Neuronal stem cell (in vitro differentiated cells): ENCODE measurements at regions not wholly inside any gene's neighbourhood (a gene's known extent, or its start where the extent isn't known, plus 50 kb on each side); places are given as distances from the start of the nearest gene placed in this dataset.
"Not testable (repeated sequence)": the region's sequence is repeated elsewhere in the genome, so short reads cannot be mapped to it uniquely, and the experiment has no call there.

Experiments used
- DNase-seq: peaks from one replicate; pipeline ENCODE4 v3.0.0-alpha.2; 2013; ENCODE audit warnings: low spot score
- H2AFZ ChIP-seq: one replicate; pipeline ENCODE4 v1.6.1; 2013; ENCODE audit warnings: mild to moderate bottlenecking, low read length, inconsistent platforms
- H2AK5ac ChIP-seq: 2 replicates; pipeline ENCODE4 v1.6.1; 2013; ENCODE audit warnings: low read depth, mild to moderate bottlenecking, inconsistent platforms, low read length, moderate library complexity, mixed read lengths
- H2BK120ac ChIP-seq: 2 replicates; pipeline ENCODE4 v1.6.1; 2013; ENCODE audit warnings: low read depth, mild to moderate bottlenecking, inconsistent platforms, low read length, moderate library complexity, mixed read lengths
- H2BK12ac ChIP-seq: one replicate; pipeline ENCODE4 v1.6.1; 2013; ENCODE audit warnings: low read length, inconsistent platforms
- H2BK15ac ChIP-seq: 2 replicates; pipeline ENCODE4 v1.6.1; 2013; ENCODE audit warnings: mild to moderate bottlenecking, low read length, inconsistent platforms, mixed read lengths
- H2BK5ac ChIP-seq: one replicate; pipeline ENCODE4 v1.6.1; 2013; ENCODE audit warnings: inconsistent platforms, mild to moderate bottlenecking, low read length, moderate library complexity
- H3K14ac ChIP-seq: one replicate; pipeline ENCODE4 v1.6.1; 2013; ENCODE audit warnings: low read length, inconsistent platforms
- H3K18ac ChIP-seq: 2 replicates; pipeline ENCODE4 v1.6.1; 2013; ENCODE audit warnings: low read length, inconsistent platforms
- H3K23ac ChIP-seq: 2 replicates; pipeline ENCODE4 v1.6.1; 2013; ENCODE audit warnings: low read depth, mild to moderate bottlenecking, mixed read lengths, low read length, inconsistent platforms; ENCODE audit not compliant: poor library complexity
- H3K27ac ChIP-seq: replicated peaks from 3 replicates; pipeline ENCODE4 v1.5.1; 2013; ENCODE audit warnings: low read length, inconsistent platforms
- H3K27me3 ChIP-seq, 3 experiments: 2 replicates each; pipeline ENCODE4 v1.6.1; 2013; ENCODE audit warnings: low read length in 3 of 3, mild to moderate bottlenecking in 2 of 3, inconsistent platforms in 1 of 3, low read depth in 1 of 3, mixed read lengths in 1 of 3, moderate library complexity in 1 of 3; ENCODE audit not compliant: control insufficient read depth in 3 of 3, insufficient read depth in 3 of 3
- H3K36me3 ChIP-seq, 2 donors: replicated peaks in 1 of 2; 2 replicates each; pipeline ENCODE4 v1.6.1; 2013; ENCODE audit warnings: low read length in 2 of 2; ENCODE audit not compliant: control insufficient read depth in 2 of 2, insufficient read depth in 2 of 2
- H3K4ac ChIP-seq: 2 replicates; pipeline ENCODE4 v1.6.1; 2013; ENCODE audit warnings: inconsistent platforms, mild to moderate bottlenecking, low read length, moderate library complexity
- H3K4me1 ChIP-seq, 2 donors: 1 replicate in 1 of 2; 2 replicates in 1 of 2; pipeline ENCODE4 v1.6.1; 2013; ENCODE audit warnings: low read length in 2 of 2, low read depth in 1 of 2; ENCODE audit not compliant: control insufficient read depth in 2 of 2, insufficient read depth in 1 of 2
- H3K4me2 ChIP-seq: one replicate; pipeline ENCODE4 v1.6.1; 2013; ENCODE audit warnings: mild to moderate bottlenecking, low read length, inconsistent platforms; ENCODE audit not compliant: insufficient read depth, poor library complexity, severe bottlenecking
- H3K4me3 ChIP-seq, 2 donors: 2 replicates each; pipeline ENCODE4 v1.5.1; 2013; ENCODE audit warnings: low read length in 2 of 2, mild to moderate bottlenecking in 2 of 2, inconsistent platforms in 1 of 2, moderate library complexity in 1 of 2
- H3K79me1 ChIP-seq: one replicate; pipeline ENCODE4 v1.6.1; 2013; ENCODE audit warnings: low read depth, mild to moderate bottlenecking, inconsistent platforms, low read length, moderate library complexity
- H3K9ac ChIP-seq: one replicate; pipeline ENCODE4 v1.6.1; 2013; ENCODE audit warnings: mild to moderate bottlenecking, low read depth, low read length, inconsistent platforms; ENCODE audit not compliant: poor library complexity
- H3K9me3 ChIP-seq, 2 donors: replicated peaks in 1 of 2; 2 replicates each; pipeline versions ENCODE3 to v1.6.1; 2013; ENCODE audit warnings: low read length in 2 of 2, mild to moderate bottlenecking in 2 of 2, inconsistent platforms in 1 of 2, low read depth in 1 of 2, mixed read lengths in 1 of 2, moderate library complexity in 1 of 2; ENCODE audit not compliant: control insufficient read depth in 2 of 2, insufficient read depth in 1 of 2
- H4K8ac ChIP-seq: one replicate; pipeline ENCODE4 v1.6.1; 2013; ENCODE audit warnings: low read depth, mild to moderate bottlenecking, inconsistent platforms, low read length, moderate library complexity
- H4K91ac ChIP-seq: one replicate; pipeline ENCODE4 v1.6.1; 2013; ENCODE audit warnings: low read length, low read depth, mild to moderate bottlenecking, inconsistent platforms; ENCODE audit not compliant: poor library complexity
- WGBS, 2 donors: extraction: QIAGEN DNeasy Blood & Tissue Kit; methylation state at CpG; one replicate each; pipeline ENCODE4 v1.1.7; 2013; ENCODE audit warnings: missing lambda C conversion rate in 2 of 2, mixed read lengths in 1 of 2; ENCODE audit not compliant: insufficient read length in 2 of 2, insufficient replicate concordance in 1 of 2; ENCODE audit errors: extremely low coverage in 2 of 2; 5-methylcytosine and 5-hydroxymethylcytosine counted together

GRCh38 chr2:131711268-131711667 lies 183.6 kb downstream of the CCDC74A start:
- WGBS, 2 donors: no CpG with 5 or more reads among the region's 2 CpGs
- not testable (repeated sequence) for H2AK5ac ChIP-seq, H3K18ac ChIP-seq, H3K9ac ChIP-seq, H3K4me2 ChIP-seq, H3K4me3 ChIP-seq, H2AFZ ChIP-seq, H3K4me1 ChIP-seq, H3K79me1 ChIP-seq, H4K91ac ChIP-seq, H2BK12ac ChIP-seq, DNase-seq, H2BK120ac ChIP-seq, H3K4ac ChIP-seq, H3K14ac ChIP-seq, H3K23ac ChIP-seq, H3K9me3 ChIP-seq, H2BK15ac ChIP-seq, H4K8ac ChIP-seq, H2BK5ac ChIP-seq, H3K27me3 ChIP-seq, H3K36me3 ChIP-seq, H3K27ac ChIP-seq

DNA sequence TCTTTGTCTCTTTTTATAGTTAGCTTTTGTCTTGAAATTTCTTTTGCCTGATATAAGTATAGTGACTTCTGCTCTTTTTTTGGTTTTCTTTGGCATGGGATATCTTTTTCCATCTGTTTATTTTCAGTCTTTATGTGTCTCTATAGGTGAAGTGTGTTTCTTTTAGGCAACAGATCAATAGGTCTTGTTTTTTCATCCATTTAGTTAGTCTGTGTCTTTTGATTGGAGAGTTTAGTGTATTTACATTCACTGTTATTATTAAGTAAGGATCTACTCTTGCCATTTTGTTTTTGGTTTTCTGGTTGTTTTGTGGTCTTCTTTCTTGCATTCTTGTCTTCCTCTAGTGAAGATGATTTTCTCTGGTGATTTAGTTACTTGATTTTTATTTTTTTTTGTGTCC lies 190.2 kb downstream of the CCDC74A start:
- not testable (repeated sequence) for H3K9me3 ChIP-seq, H3K18ac ChIP-seq, H3K27me3 ChIP-seq, H3K4me1 ChIP-seq, H2BK120ac ChIP-seq, H2AFZ ChIP-seq, H3K27ac ChIP-seq, H3K36me3 ChIP-seq, H3K23ac ChIP-seq, H4K91ac ChIP-seq, H3K9ac ChIP-seq, H2BK5ac ChIP-seq, H3K4me3 ChIP-seq, DNase-seq, H3K4ac ChIP-seq, H3K14ac ChIP-seq, H2BK15ac ChIP-seq, H2BK12ac ChIP-seq, H3K79me1 ChIP-seq, H3K4me2 ChIP-seq, H4K8ac ChIP-seq, H2AK5ac ChIP-seq

GRCh38 chr2:131721163-131721562 lies 193.5 kb downstream of the CCDC74A start:
- no CpG with 5 or more reads among the region's 6 CpGs for WGBS, 2 donors
- H3K4ac ChIP-seq, H3K79me1 ChIP-seq: not testable (repeated sequence)

GRCh38 chr2:131722256-131722655 lies 194.6 kb downstream of the CCDC74A start:
- not testable (repeated sequence) for H3K18ac ChIP-seq, H2BK15ac ChIP-seq, H3K4ac ChIP-seq, H2BK120ac ChIP-seq, DNase-seq, H4K91ac ChIP-seq, H3K27me3 ChIP-seq, H3K79me1 ChIP-seq, H3K9ac ChIP-seq, H2AFZ ChIP-seq, H3K4me3 ChIP-seq, H2BK5ac ChIP-seq, H3K4me2 ChIP-seq, H3K14ac ChIP-seq, H4K8ac ChIP-seq, H2BK12ac ChIP-seq, H3K4me1 ChIP-seq, H3K36me3 ChIP-seq, H3K9me3 ChIP-seq, H3K23ac ChIP-seq, H3K27ac ChIP-seq, H2AK5ac ChIP-seq
- no CpG with 5 or more reads among the region's 2 CpGs for WGBS, 2 donors

More at GRCh38 chr2:131721163-131721562, 193.5 kb downstream of the CCDC74A start:
- not testable (repeated sequence) for H3K23ac ChIP-seq, H3K9me3 ChIP-seq, H3K27me3 ChIP-seq, H3K36me3 ChIP-seq, H3K18ac ChIP-seq, H3K9ac ChIP-seq, H2BK5ac ChIP-seq, H2BK15ac ChIP-seq, H2AK5ac ChIP-seq, H3K4me1 ChIP-seq, H3K4me3 ChIP-seq, H3K4me2 ChIP-seq, H3K27ac ChIP-seq, H2AFZ ChIP-seq, H2BK12ac ChIP-seq, H4K91ac ChIP-seq, H3K14ac ChIP-seq, H2BK120ac ChIP-seq, H4K8ac ChIP-seq, DNase-seq
